SK-N-SH (cell line): ENCODE measurements at regions not wholly inside any gene's neighbourhood (a gene's known extent, or its start where the extent isn't known, plus 50 kb on each side); places are given as distances from the start of the nearest gene placed in this dataset.
A peak's percentile ranks its signal among the peaks of the same experiment; 100 is the strongest.

Experiments used
- CTCF ChIA-PET: fragments of 300-600, 350-600 bp; formaldehyde crosslinking; extraction: SDS; loops from one replicate; lab custom pipeline; 2021; lab: Yijun Ruan, JAX
- POLR2A ChIA-PET: fragments of 350-600 bp; sonication (Branson Sonifier 250); formaldehyde crosslinking; extraction: SDS; loops from one replicate; lab custom pipeline; 2020; ENCODE audit warnings: antibody characterized with exemption, inconsistent platforms; lab: Yijun Ruan, JAX
- DNase-seq: peaks from one replicate; pipeline ENCODE4 v3.0.0; 2012
- H2AFZ ChIP-seq: fragments of 200-600 bp; sonication (generic); 2 replicates; pipeline ENCODE4 v1.8.1; 2016; ENCODE audit warnings: antibody characterized with exemption, mild to moderate bottlenecking, low read depth
- H3F3A ChIP-seq: fragments of 200-600 bp; sonication (generic); replicated peaks from 2 replicates; pipeline ENCODE3; 2016; ENCODE audit warnings: antibody characterized with exemption, mild to moderate bottlenecking; ENCODE audit not compliant: insufficient read depth
- H3K27ac ChIP-seq, 2 experiments: fragments of 200-500 bp in 1 of 2; fragments of 200-600 bp in 1 of 2; sonication (Bioruptor generic) in 1 of 2; sonication (generic), shearing (Covaris generic) in 1 of 2; 2 replicates each; pipeline versions ENCODE4 v1.5.1 to v1.6.1; 2014 to 2016; ENCODE audit warnings: low read depth in 2 of 2, inconsistent platforms in 1 of 2, low read length in 1 of 2, mild to moderate bottlenecking in 1 of 2, mixed read lengths in 1 of 2
- H3K27me3 ChIP-seq: fragments of 200-600 bp; sonication (generic), shearing (Covaris generic); 2 replicates; pipeline ENCODE4 v1.6.1; 2016; ENCODE audit warnings: mixed run types; ENCODE audit not compliant: insufficient read depth
- H3K36me3 ChIP-seq, 2 experiments: fragments of 200-500 bp in 1 of 2; fragments of 200-600 bp in 1 of 2; sonication (Bioruptor generic) in 1 of 2; sonication (generic) in 1 of 2; replicated peaks in 1 of 2; 2 replicates each; pipeline versions ENCODE3 to v1.5.1; 2014 to 2016; ENCODE audit warnings: low read length in 1 of 2, mild to moderate bottlenecking in 1 of 2; ENCODE audit not compliant: insufficient read depth in 2 of 2, control insufficient read depth in 1 of 2
- H3K4me1 ChIP-seq, 2 experiments: fragments of 200-500 bp in 1 of 2; fragments of 200-600 bp in 1 of 2; sonication (Bioruptor generic) in 1 of 2; sonication (generic), shearing (Covaris generic) in 1 of 2; 2 replicates each; pipeline versions ENCODE4 v1.5.1 to v1.6.1; 2014 to 2016; ENCODE audit warnings: low read depth in 1 of 2, low read length in 1 of 2, mixed run types in 1 of 2; ENCODE audit not compliant: insufficient read depth in 2 of 2, control insufficient read depth in 1 of 2
- H3K4me2 ChIP-seq: fragments of 200-600 bp; sonication (generic), shearing (Covaris generic); 2 replicates; pipeline ENCODE4 v1.6.1; 2017; ENCODE audit warnings: mixed run types
- H3K4me3 ChIP-seq, 2 experiments: fragments of 200-500 bp in 1 of 2; fragments of 200-600 bp in 1 of 2; sonication (Bioruptor generic) in 1 of 2; sonication (generic), shearing (Covaris generic) in 1 of 2; 2 replicates each; pipeline versions ENCODE4 v1.5.1 to v1.8.1; 2014 to 2016; ENCODE audit warnings: low read depth in 2 of 2, inconsistent platforms in 1 of 2, low read length in 1 of 2, mild to moderate bottlenecking in 1 of 2, mixed read lengths in 1 of 2, moderate library complexity in 1 of 2
- H3K79me2 ChIP-seq: fragments of 200-600 bp; sonication (generic); 2 replicates; pipeline ENCODE4 v1.8.1; 2017; ENCODE audit warnings: mild to moderate bottlenecking; ENCODE audit not compliant: insufficient read depth
- H3K9ac ChIP-seq: fragments of 200-600 bp; sonication (generic); 2 replicates; pipeline ENCODE4 v1.6.1; 2017; ENCODE audit warnings: mixed run types
- H3K9me2 ChIP-seq: fragments of 200-600 bp; sonication (generic); 2 replicates; pipeline ENCODE4 v1.6.1; 2017; ENCODE audit warnings: mixed run types
- H3K9me3 ChIP-seq: fragments of 200-600 bp; sonication (generic); 2 replicates; pipeline ENCODE4 v1.6.1; 2017; ENCODE audit warnings: mixed run types, mild to moderate bottlenecking, moderate library complexity
- H4K20me1 ChIP-seq: fragments of 200-600 bp; sonication (generic); 2 replicates; pipeline ENCODE4 v1.6.1; 2017; ENCODE audit warnings: mild to moderate bottlenecking, mixed run types; ENCODE audit not compliant: insufficient read depth
- ELF1 ChIP-seq: IDR thresholded peaks from 2 replicates; pipeline ENCODE4 v1.4.0; 2012
- EZH2phosphoT487 ChIP-seq: fragments of 200-600 bp; sonication (generic); IDR thresholded peaks from 2 replicates; pipeline ENCODE4 v1.6.1; 2017; ENCODE audit warnings: low read depth, mixed run types, mild to moderate bottlenecking, antibody characterized with exemption, moderate library complexity, borderline replicate concordance
- FOSL2 ChIP-seq: IDR thresholded peaks from 2 replicates; pipeline ENCODE4 v1.4.0; 2012; ENCODE audit warnings: low read depth, mild to moderate bottlenecking, moderate library complexity, borderline replicate concordance
- IRF3 ChIP-seq: fragments of 150-350 bp; IDR thresholded peaks from 2 replicates; pipeline ENCODE4 v1.6.1; 2016; ENCODE audit warnings: mild to moderate bottlenecking, low read depth, low read length
- NRF1 ChIP-seq: IDR thresholded peaks from 2 replicates; pipeline ENCODE4 v1.6.1; 2012; ENCODE audit warnings: low read depth, mild to moderate bottlenecking, low read length
- RAD21 ChIP-seq: IDR thresholded peaks from 2 replicates; pipeline ENCODE4 v1.6.1; 2012; ENCODE audit warnings: mild to moderate bottlenecking, low read length
- REST ChIP-seq: IDR thresholded peaks from 2 replicates; pipeline ENCODE4 v1.6.1; 2012; ENCODE audit warnings: mild to moderate bottlenecking, low read depth, low read length, moderate library complexity
- YY1 ChIP-seq: IDR thresholded peaks from 2 replicates; pipeline ENCODE4 v1.4.0; 2012; ENCODE audit warnings: low read depth, mild to moderate bottlenecking
- WGBS: methylation state at CpG from one replicate; pipeline ENCODE4 v1.1.6; 2017; ENCODE audit warnings: low lambda C conversion rate; 5-methylcytosine and 5-hydroxymethylcytosine counted together

GRCh38 chr11:122604621-122605020, 50.9 kb upstream of the UBASH3B start:
- Histone ChIP-seq H3K9ac (no peak overlapping the region), H2AFZ (no peak overlapping the region), H3K9me2 (no peaks in the 10 kb centered on the region), H3K4me2 (no peak overlapping the region), H4K20me1 (no peaks in the 10 kb centered on the region), H3K79me2 (no peaks in the 10 kb centered on the region), H3K27me3 (no peaks in the 10 kb centered on the region), H3K36me3 (no peaks in the 10 kb centered on the region), H3K4me3 (no peak overlapping the region), H3F3A (no peaks in the 10 kb centered on the region), H3K27ac (no peak overlapping the region), H3K9me3 (no peaks in the 10 kb centered on the region), H3K4me1 (no peaks in the 10 kb centered on the region)
- DNase-seq = no peak
- TF ChIP-seq NRF1 (no peak), EZH2phosphoT487 (no peak), REST (no peak), ELF1 (no peak), YY1 (no peak), RAD21 (no peak)
- CTCF ChIA-PET = no interaction called here
- 94% methylated on average over 4 of the region's 4 CpGs for WGBS
- POLR2A ChIA-PET = no interaction called here

GRCh38 chr11:122601141-122602125, 54.1 kb upstream of the UBASH3B start:
- TF ChIP-seq IRF3 (no peak), FOSL2 (peak; percentile 39; the same call in 1 of the 2 replicates)
- 61% methylated on average over 7 of the region's 7 CpGs for WGBS
- H3K27ac ChIP-seq = no peak overlapping the region
- H4K20me1 ChIP-seq = no peaks in the 10 kb centered on the region
- DNase-seq = no peak
- H3K4me3 ChIP-seq = no peak overlapping the region
- no peaks in the 10 kb centered on the region; a peak in 1 of 4 replicates for H3K4me1 ChIP-seq
- H3K79me2 ChIP-seq = no peaks in the 10 kb centered on the region
- no peaks in the 10 kb centered on the region for H3K9me3 ChIP-seq
- ChIA-PET POLR2A (no interaction called here), CTCF (interaction anchor here (1.2 to 1.9 kb wide), 2 partner anchors 28 to 180 kb away, joined by 4 read pairs; no protein-coding TSS in a partner anchor)
- H3K4me2 ChIP-seq = 0 out of 2 replicates have a peak overlapping the region, but pooled peaks have one; percentile 26
- H3K9ac ChIP-seq = no peak overlapping the region
- H2AFZ ChIP-seq = peak overlapping the region; percentile 37; the same call in 1 of the 2 replicates
- no peaks in the 10 kb centered on the region for H3K27me3 ChIP-seq
- no peaks in the 10 kb centered on the region for H3F3A ChIP-seq
- no peaks in the 10 kb centered on the region for H3K9me2 ChIP-seq
- no peaks in the 10 kb centered on the region for H3K36me3 ChIP-seq
